Glomerular endothelial cell (primary cell): ENCODE measurements at regions not wholly inside any gene's neighbourhood (a gene's known extent, or its start where the extent isn't known, plus 50 kb on each side); places are given as distances from the start of the nearest gene placed in this dataset.
"Not testable (repeated sequence)": the region's sequence is repeated elsewhere in the genome, so short reads cannot be mapped to it uniquely, and the experiment has no call there.

Source experiments
- DNase-seq: peaks from one replicate; pipeline ENCODE4 v3.0.0-alpha.2; 2011; ENCODE audit warnings: low read depth, low spot score; ENCODE audit errors: extremely low read depth

DNA sequence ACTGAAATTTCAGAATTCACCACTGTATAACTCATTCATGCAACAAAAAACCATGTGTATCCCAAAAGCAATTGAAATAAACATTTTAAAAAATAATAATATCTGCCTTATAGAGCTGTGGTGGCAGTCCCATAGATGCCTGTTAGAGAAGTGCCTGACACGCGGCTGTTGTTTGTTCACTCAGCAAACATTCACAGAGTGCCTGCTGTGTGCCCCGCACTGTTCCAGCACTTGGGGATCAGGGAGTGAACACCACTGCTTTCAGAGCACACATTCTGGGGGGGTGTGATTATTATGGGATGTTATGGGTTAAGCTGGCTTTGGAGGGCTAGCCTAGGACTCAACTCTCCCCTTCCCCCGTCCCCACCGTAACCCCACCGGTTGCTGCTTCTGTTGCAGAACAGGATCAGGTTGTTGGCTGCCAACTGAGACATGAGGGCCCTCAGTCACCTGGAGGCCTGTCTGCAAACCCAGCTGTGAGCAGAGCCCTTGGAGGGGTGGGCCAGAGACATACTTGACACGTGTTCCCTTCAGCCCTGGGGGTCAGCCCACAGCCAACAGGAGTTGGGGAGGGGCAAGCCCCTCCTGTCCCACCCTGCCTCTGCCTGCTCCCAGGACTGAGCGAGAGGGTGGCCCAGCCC, 103.3 kb upstream of the CIBAR2 start:
- no peak for DNase-seq

DNA sequence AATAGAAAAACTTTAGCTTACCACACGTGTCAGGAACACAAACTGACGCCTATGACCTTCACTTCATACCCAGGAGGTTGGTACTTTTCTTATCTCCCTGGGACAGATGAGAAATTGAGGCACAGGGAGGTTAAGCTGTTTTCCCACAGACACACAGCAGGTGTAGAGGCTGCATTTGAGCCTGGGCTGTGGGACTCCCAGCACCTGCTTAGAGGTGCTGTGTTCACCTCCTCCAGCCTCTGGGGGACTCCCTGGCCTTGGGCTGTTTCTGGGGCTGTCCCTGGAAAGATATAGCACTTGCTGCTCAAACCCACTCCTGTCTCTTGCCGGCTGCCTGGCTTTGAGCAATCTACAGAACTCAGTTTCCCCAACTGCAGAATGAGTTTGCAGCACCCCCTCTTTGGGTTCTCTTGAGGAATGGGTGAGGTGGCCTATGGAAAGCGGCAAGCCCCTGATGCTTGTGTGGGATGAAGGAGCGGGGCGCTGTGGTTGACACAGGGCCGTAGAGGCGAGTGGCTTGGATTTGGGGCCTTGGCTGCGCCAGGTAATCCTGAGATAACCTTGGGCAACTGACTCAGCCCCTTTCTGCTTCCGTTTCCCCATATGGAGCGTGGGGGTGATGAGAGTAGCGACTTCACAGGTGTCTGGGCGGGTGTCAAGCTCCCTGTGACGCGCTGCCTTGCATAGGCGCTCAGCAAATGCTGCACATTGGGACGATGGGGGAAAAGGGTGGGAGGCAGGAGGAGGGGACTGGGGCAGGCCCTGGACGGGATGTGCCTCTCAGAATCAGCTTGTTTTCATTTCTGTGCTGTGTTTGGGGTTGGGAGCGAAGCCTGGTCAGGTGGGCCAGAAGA, 104.5 kb upstream of the CIBAR2 start:
- no peak for DNase-seq

DNA sequence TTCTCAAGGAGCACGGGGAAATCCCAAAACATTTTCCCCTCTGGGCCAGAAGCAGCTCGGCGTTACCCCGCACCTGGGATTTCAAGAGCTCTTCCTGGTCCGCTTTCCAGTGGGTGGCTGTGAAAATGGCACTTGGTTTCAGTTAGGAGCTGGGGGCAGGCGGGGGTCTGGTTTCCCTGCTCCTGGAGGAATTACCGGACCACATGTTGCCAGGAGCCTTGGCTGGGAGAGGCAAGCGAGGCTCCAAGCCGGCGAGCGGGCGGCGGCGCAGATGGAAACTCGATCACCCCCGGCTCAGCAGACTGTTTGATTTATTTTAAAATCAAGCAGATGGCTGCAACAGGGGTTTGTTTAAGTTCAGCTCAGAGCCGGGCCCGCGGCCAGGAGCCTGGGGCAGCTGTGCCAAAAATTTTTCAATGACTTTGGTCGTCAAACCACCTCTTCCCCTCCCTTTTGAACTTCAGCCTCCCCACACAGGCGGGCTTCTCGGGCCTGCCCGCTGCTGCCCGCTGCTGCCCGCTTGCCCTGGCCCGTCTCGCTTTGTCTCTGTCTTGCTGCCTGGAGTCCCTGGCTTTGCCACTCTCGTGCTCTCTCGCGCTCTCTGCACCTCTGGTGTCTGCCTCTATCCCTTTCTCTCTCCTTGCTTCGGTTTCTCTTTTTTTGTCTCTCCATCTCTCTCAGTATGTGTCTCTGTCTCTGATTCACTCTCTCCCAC, 108.0 kb upstream of the CIBAR2 start:
- DNase-seq = no peak

DNA sequence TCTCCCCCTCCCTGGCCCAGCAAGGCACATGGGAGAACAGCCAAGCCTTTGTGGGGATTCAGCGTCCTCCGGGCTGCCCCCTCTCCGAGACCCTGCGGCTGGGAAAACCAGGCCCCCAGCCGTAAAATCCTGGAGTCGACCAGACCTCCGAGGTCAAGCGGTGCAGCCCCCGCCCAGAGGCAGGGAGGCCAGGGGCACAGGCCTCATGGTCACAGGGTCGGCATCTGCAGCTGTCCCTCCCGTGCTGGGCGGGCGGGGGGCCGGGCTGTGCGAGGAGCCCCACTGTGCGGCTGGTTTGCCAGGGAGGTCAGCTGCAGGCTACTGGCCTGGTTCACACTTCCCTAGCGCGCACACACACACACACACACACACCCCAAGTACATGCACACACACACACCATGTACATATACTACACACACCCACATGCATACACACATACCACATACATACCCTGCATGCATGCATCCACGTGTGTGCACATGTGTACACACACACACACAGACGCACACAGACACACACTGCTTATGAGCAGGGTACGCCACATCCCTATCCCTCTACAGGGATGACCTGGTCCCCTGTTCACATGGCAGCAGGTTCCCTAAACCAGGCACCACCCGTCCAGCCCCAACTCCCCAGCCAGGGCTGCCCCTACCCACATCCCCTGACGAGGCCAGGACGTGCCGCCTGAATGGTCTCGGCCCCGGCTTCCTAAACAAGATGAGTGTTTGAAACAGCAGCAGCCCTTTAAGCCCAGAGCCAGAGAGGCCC, 108.9 kb upstream of the CIBAR2 start:
- no peak for DNase-seq

DNA sequence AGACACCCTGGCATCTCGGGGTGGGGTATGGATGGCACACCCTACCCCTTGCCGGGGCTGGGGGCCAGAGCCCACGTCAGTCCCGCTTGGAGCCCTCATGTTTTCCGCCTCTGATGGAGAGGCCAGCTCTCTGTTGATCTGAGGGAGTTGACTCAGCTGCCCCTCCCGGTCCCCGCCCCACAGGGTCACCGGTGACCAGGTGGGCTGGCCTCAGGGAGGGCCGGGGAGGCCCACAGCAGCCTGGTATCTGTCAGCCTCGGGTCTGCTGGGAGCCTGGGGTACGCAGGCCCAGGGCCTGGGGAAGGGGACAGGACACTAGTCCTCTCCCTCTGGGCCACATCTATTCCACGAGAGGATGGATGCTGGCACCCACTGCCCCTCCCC, 109.5 kb upstream of the CIBAR2 start:
- no peak for DNase-seq

DNA sequence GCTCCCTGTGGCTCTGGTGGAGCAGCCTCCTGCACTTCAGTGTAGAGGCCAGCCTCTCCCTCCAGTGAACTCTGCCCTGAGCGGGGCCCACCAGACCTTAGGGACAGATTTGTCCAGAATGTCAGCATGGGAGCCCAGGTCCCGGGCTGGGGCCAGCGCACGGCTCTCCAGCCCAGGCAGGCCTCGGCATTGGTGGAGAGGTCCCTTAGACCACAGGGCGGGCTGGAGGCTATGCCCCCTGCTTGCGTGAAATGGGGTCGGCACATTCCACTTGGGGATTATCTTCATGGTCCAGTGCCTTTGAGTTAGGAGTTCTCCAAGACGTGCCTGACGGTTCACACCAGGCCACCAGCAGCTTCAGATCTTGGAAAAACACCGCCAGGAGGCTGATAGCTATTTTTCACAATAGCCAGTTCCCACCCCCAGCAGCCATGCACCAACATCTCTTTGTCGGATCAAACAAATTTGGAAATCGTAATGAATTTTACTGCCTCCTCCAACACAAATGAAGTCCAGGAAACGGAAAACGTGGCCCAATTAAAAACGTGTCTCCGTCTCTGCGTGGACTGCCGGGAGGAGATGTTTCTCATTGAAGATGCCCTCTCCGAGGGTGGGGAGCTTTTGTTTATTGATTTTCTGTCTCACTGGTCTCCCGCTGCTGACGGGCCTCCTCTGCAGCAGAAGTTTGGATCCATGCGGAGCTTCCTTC, 110.0 kb upstream of the CIBAR2 start:
- no peak for DNase-seq

DNA sequence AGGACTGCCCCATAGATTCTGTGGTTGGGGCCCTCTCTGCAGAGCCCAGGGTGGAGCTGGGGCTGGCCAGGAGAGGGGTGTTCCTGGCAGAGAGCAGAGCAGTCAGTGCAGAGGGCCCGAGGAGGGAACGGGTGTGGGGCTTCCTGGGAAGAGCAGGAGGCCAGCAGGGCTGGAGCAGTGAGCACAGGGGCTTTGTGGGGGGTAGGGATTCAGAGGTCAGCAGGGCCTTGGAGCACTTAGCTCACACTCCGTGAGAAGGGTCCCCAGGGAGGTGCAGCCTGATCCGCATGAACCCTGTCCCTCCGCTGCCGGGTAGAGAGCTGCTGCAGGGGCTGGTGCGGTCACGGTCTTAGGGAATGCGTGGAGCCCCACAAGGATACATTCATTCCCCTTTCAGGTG, 113.0 kb upstream of the CIBAR2 start:
- no peak for DNase-seq

DNA sequence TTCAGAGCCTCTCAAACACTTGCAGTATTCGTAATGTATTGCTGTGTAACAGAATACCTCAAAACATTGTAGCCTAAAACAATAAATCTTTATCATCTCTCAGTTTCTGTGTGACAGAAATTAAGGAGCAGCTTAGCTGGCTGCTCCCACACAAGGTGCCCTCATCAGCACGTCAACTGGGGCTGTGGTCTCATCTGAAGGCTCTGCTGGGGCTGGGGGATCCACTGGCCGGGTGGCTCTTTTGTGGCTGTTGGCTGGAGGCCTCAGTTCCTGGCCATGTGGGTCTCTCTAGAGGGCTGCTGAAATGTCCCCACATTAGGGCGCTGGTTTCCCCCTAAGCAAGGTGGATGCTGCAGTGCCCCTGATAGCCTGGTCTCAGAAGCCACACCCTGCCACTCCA, 113.4 kb upstream of the CIBAR2 start:
- no peak for DNase-seq

DNA sequence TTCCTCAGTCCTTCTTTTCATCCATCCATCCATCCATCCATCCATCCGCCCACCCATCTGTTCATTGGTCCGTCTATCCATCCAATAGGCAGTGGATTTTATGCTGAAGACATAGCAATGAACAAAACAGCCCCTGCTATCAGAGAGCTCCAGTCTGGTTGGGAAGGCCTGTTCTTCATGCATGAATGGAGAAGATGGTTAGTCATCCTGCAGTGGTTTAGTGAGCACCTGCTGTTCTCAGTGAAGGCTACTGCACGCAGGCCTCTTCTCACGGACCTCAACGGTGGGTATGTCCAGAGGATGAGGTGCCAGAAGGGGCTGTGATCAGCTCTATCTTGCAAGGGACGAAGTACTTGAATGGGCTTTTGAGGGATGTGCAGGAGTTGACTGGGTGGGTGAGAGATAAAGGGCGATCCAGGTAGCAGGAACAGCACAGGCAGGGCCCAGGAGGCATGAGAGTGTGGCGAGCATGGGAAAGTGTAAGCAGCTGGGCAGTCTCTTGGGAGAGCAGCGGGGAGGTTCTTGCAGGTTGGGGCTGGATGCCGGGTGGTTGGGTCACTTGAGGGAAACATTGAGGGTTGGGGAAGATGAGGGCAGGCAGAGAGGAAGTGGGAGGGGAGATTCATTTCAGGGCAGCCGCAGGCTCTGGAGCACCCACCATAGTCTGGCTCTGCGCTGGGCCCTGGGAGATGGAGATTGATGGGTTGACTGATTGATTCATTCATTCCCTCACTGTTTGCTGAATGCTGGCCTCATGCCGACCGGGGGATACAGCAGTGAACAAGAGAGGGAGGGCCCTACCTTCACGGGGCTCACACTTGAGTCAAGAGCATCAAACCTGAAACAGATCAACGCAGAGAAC, 115.0 kb upstream of the CIBAR2 start:
- no peak for DNase-seq

DNA sequence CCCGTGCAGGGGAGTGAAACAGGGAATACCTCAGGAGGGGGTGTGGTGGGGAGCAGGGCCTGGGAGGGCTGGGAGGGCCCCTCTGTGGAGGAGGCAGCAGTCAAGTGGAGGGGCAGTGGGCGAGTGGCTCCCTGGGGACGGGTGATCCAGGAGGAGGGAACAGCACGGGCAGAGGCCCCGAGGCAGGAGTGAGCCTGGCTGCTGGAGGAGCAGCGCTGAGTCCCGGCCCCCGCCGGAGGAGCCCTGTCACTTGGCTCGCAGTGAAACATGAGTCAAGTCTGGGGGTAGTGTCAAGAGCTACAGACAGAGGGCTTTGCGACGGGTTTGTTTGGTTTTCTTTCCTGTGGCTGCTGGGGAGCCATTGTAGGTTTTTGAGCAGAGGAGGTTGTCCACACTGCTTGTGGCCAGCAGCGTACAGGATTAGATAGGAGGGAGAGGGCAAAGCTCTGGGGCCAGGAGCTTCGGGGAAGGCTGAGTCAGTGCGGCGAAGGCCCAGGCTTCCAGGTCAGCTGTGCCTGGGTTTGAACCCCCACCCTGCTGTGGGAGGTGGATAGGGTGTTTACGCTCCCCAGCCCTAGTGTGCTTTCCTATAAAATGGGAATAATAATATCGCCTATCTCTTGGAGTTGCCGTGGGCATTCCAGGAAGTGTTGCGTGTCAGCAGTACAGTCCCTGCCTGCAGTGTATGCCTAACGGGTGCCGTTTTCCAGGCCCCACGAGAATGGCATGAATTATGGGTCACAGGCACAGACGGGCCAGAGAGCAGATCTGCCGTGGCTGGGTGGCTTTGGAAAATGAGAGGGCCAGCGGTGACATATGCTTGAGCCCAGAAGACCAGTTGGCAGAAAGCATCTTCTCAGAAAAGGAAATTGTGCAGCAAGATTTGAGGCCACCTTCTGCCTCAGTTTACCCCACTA, 115.9 kb upstream of the CIBAR2 start:
- DNase-seq = no peak

DNA sequence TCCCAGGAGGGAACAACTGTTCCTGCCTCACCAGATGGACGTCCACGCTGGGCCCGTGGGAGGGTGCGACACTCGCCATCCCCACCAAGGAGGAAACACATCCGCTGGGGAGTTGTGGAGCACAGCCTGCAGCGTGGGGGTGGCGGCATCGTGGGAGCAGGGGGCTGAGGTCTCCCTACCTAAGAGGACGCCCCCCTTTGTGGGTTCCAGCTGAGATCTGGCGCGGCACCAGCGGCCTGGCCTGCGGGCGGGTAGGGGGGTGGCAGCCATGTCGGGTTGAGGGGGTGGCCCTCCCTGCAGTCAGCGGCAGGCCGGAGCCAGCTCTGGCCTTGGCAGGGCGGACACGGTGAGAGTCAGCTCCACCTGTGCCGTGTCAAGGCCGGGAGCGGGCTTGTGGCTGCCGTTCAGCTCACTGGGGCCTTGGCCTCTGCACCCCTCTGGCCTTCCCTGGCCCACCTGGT, 116.7 kb upstream of the CIBAR2 start:
- DNase-seq = no peak

DNA sequence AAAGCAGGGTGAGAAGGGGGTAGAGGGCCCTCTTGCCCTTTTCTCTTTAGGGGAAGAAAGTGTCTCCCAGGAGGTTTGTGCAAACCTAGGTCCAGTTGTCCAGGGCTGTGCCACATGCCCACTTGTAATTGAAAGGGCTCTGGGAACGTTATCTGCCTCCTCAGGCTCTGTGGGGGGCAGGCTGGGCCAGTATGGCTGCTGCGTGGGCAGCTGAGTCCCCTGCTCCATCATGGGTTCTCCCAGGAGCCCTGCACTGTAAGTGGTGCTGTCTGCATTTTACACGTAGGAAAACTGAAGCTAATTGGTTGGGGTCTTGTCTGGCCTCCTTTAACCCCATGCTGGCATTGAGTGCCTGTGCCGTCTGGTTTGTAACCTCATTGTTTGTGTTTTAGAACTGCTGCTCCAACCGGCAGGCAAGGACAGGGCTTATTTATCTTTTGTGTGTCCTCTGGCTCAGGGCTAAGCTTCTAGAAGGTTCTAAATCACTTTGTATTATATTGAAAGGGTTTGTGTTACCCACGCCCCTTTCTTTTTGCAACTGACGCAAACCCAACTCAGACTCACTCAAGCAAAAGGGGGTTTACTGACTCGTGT, 117.7 kb upstream of the CIBAR2 start:
- no peak for DNase-seq

DNA sequence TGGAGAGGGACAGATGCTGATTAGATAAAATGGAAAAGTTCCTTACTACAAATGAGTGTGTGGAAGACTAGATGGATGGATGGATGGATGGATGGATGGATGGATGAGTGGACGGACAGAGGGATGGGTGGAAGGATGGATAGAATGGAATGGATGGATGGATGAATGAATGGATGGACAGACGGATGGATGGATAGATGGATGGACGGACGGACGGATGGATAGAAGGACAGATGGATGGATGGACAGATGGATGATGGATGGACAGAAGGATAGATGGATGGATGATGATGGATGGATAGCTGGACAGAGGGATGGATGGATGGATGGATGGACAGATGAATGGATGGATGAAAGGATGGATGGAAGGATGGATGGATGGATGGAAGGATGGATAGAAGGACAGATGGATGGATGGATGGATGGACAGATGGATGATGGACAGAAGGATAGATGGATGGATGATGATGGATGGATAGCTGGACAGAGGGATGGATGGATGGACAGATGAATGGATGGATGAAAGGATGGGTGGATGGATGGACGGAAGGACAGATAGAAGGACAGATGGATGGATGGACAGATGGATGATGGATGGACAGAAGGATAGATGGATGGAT, 118.6 kb upstream of the CIBAR2 start:
- not testable (repeated sequence) for DNase-seq

DNA sequence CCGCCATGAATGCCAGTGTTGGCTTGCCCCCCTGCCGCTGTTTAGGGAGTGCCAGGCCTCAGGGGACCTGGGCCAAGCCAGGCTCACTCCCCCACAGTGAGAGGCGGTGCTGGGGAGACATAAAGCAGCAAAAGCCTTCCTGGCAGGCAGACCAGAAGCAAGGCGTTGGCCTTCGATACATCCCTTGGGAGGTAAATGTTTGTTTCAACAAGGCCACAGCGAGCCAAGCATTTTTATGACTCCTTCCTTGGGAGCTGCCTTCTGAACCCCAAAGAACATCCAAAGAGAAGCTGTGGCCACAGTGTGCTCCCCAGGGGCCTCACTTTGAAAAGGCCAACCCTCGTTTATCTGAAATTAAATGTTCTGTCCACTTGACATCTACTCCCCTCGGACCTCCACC, 119.7 kb upstream of the CIBAR2 start:
- no peak for DNase-seq

DNA sequence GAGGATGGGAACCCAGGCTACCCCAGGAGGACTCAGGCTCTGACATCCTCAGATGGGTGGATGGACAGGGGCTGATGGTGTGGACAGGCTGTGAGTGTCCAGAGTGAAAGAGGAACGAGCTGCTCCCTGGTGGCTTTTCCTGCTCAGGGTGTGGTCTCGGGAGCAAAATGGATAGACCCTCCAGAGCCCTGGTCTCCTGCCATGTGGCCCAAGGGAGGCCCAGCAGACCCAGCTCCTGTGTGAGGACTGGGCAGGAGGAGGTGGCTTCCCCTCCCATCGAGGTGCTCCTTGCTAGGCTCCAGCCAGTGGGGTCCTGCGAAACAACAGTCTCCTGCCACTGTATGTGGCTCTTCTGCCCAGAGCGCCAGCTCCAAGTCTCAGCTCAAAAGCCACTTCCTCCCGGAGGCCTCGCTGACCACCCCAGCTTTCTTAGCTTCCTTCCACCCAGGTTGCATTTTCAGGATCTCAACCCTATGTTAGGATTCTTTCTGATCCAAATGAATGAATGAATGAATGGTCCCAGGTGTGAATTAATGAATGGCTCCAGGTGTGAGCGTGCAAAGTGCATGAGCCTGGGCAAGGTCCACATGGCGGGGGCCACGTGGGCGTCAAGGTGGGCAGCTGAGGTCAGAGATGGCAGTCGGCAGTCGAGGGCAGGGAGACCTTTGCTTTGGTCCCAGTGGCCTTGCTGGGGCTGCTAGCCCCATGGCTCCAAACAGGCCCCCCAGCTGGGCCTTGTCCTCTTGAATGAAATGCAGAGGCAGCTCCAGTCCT, 120.3 kb upstream of the CIBAR2 start:
- no peak for DNase-seq

DNA sequence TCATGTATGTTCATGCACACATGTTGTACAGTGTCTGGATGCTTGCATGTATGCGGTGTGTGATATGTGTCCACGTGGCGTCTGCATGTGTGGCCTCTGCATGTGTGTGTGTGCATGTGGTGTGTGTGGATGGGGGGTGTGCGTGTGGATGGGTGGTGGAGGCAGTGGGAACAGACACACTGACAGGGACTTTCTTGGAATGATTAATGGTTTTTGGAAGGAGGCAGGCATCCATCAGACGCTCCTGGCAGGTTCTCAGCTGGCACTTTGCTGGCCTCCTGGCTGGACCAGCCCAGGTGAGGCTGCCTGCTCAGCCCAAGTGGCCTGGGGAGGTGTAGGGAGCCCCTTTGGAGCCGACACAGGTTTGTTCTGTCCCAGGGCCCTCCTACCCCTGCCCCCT, 121.2 kb upstream of the CIBAR2 start:
- DNase-seq = no peak
